ENCODE measurements at regions not wholly inside any gene's neighbourhood (a gene's known extent, or its start where the extent isn't known, plus 50 kb on each side); places are given as distances from the start of the nearest gene placed in this dataset.
A peak's percentile ranks its signal among the peaks of the same experiment; 100 is the strongest.
"Not testable (repeated sequence)": the region's sequence is repeated elsewhere in the genome, so short reads cannot be mapped to it uniquely, and the experiment has no call there.

DNA sequence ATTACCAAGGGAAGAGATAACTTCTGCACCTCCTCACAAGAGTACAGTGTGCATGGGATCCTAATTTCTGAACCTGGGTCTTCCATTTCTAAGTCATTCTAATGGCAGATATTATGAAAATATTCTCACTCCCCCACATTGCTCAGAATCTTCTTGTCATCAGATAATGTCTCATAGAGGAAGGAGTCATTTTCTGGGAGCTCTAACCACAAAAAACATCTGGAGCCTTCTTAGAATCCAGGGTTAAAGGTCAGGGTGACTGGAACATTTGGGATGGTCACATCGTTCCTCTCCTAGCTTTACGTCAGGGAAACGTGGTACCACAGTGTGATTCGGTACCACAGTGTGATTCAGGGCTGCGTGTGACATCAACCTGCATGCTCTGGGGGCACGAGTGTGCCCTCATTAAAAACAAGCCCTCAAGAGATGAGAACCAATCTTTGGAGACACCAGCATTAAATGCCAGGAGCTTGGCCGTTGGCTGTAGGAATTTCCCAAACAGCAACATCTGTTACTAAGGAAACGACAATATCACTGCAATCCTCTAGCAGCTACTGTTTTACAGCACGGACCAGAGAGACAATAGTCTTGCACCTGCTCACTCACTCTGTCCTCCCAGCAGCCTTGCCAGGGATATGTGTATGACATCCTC lies 179.1 kb downstream of the PSMG1 start:
- Mint-ChIP-seq H3K9me3 (peaks cover 0 to 9% (median 6%) of the 10 kb centered on the region in 7 donors), H3K27ac (peak overlapping the region in 1 of 6 donors; percentile 16), H3K36me3 (no peaks in the 10 kb centered on the region), H3K27me3 (peaks cover 37 to 58% (median 49%) of the 10 kb centered on the region in 3 donors), H3K4me1 (peaks cover 21 to 36% (median 34%) of the 10 kb centered on the region in 3 donors), H3K4me3 (peak overlapping the region in 4 of 8 donors; percentile 7 to 87 (median 52))
- ATAC-seq (ENCODE audit: low read depth in 2 of 2) (peak in 1 of 2 donors; percentile 14), DNase-seq (no peak)

- H3K27me3 Mint-ChIP-seq = peaks cover 48 to 69% (median 53%) of the 10 kb centered on the region in 3 donors
- H3K4me1 Mint-ChIP-seq = peaks cover 17 to 31% (median 29%) of the 10 kb centered on the region in 3 donors
- no peaks in the 10 kb centered on the region for H3K36me3 Mint-ChIP-seq
- no peak overlapping the region for H3K4me3 Mint-ChIP-seq
- ATAC-seq (ENCODE audit: low read depth in 2 of 2) = no peak
- H3K9me3 Mint-ChIP-seq = peaks cover 0 to 10% (median 4%) of the 10 kb centered on the region in 7 donors
- DNase-seq = no peak
- no peak overlapping the region for H3K27ac Mint-ChIP-seq
These were observed 181.9 kb downstream of the PSMG1 start for GRCh38 chr21:39001341-39001740.

- H3K4me3 Mint-ChIP-seq = no peak overlapping the region
- DNase-seq (no peak), ATAC-seq (ENCODE audit: low read depth in 2 of 2) (no peak)
- peaks cover 0 to 6% (median 0%) of the 10 kb centered on the region in 7 donors for H3K9me3 Mint-ChIP-seq
- H3K27me3 Mint-ChIP-seq = peaks cover 45 to 77% (median 53%) of the 10 kb centered on the region in 3 donors
- peaks cover 13 to 23% (median 21%) of the 10 kb centered on the region in 3 donors for H3K4me1 Mint-ChIP-seq
- H3K36me3 Mint-ChIP-seq = no peaks in the 10 kb centered on the region
- no peak overlapping the region for H3K27ac Mint-ChIP-seq
These were observed 182.8 kb downstream of the PSMG1 start for GRCh38 chr21:39000496-39000895.

- no peak for ATAC-seq (ENCODE audit: low read depth in 2 of 2)
These were observed 184.1 kb downstream of the PSMG1 start for GRCh38 chr21:38999161-38999560.

DNA sequence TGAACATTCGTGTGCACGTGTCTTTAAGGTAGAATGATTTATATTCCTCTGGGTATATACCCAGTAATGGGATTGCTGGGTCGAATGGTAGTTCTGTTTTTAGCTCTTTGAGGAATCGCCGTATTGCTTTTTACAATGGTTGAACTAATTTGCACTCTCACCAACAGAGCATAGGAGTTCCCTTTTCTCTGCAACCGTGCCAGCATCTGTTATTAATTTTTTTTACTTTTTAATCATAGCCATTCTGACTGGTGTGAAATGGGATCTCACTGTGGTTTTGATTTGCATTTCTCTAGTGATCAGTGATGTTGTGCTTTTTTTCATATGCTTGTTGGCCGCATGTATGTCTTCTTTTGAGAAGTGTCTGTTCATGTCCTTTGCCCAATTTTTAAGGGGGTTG lies 185.0 kb downstream of the PSMG1 start:
- H3K4me3 Mint-ChIP-seq; H3K9me3 Mint-ChIP-seq; DNase-seq; ATAC-seq (ENCODE audit: low read depth in 2 of 2); H3K36me3 Mint-ChIP-seq: not testable (repeated sequence)
- Mint-ChIP-seq H3K27ac (peak overlapping the region in 1 of 6 donors; percentile 65), H3K4me1 (peaks cover 9 to 10% (median 9%) of the 10 kb centered on the region in 3 donors), H3K27me3 (peaks cover 38 to 79% (median 67%) of the 10 kb centered on the region in 3 donors)

More at GRCh38 chr21:38999161-38999560, 184.1 kb downstream of the PSMG1 start:
- H3K9me3 Mint-ChIP-seq = peaks cover 0 to 6% (median 0%) of the 10 kb centered on the region in 7 donors
- no peaks in the 10 kb centered on the region for H3K36me3 Mint-ChIP-seq
- peaks cover 42 to 83% (median 64%) of the 10 kb centered on the region in 3 donors for H3K27me3 Mint-ChIP-seq
- H3K27ac Mint-ChIP-seq = no peak overlapping the region
- no peak for DNase-seq
- H3K4me1 Mint-ChIP-seq = peaks cover 9 to 11% (median 10%) of the 10 kb centered on the region in 3 donors
- no peak overlapping the region for H3K4me3 Mint-ChIP-seq

DNA sequence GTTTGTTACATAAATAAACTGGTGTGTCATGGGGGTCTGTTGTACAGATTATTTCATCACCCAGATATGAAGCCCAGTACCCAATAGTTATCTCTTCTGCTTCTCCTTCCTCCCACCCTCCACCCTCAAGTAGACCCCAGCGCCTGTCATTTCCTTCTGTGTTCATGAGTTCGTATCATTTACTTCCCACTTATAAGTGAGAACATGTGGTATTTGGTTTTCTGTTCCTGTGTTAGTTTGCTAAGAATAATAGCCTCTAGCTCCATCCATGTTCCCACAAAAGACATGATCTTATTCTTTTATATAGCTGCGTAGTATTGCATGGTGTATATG lies 185.4 kb downstream of the PSMG1 start:
- H3K9me3 Mint-ChIP-seq; H3K36me3 Mint-ChIP-seq; DNase-seq; ATAC-seq (ENCODE audit: low read depth in 2 of 2): not testable (repeated sequence)
- Mint-ChIP-seq H3K4me3 (peak overlapping the region in 1 of 8 donors; percentile 11), H3K27me3 (peaks cover 42 to 77% (median 64%) of the 10 kb centered on the region in 3 donors), H3K4me1 (peaks cover 9 to 10% (median 9%) of the 10 kb centered on the region in 3 donors), H3K27ac (peak overlapping the region in 2 of 6 donors; percentile 65 to 73)

GRCh38 chr21:38997051-38997842 lies 186.0 kb downstream of the PSMG1 start:
- Mint-ChIP-seq H3K4me1 (peaks cover 9 to 10% (median 9%) of the 10 kb centered on the region in 3 donors), H3K27me3 (peaks cover 44 to 76% (median 67%) of the 10 kb centered on the region in 3 donors), H3K36me3 (no peaks in the 10 kb centered on the region), H3K9me3 (peaks cover 0 to 6% (median 0%) of the 10 kb centered on the region in 7 donors), H3K27ac (no peak overlapping the region), H3K4me3 (peak overlapping the region in 1 of 8 donors; percentile 44)
- ATAC-seq (ENCODE audit: low read depth in 2 of 2) = no peak
- DNase-seq = no peak

DNA sequence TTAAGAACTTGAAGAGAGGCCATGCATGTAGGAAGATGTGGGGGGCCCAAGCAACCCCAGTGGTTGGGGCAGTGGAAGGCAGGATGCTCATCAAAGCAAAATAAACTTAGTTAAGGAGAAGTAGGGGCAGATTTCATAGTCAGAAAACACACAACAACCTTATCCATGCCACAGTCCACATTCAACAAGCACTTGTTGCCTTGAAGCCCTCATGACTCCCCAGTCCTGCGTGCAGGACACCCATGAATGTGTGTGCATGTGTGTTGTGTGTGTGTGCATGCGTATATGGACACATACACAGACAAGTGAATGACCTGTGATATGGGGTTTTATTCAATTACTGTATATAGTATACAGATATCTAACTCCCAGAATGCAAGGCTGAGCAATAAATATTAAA lies 186.9 kb downstream of the PSMG1 start:
- H3K27ac Mint-ChIP-seq = no peak overlapping the region
- peaks cover 0 to 6% (median 0%) of the 10 kb centered on the region in 7 donors for H3K9me3 Mint-ChIP-seq
- no peaks in the 10 kb centered on the region for H3K36me3 Mint-ChIP-seq
- H3K4me1 Mint-ChIP-seq = peaks cover 7 to 10% (median 9%) of the 10 kb centered on the region in 3 donors
- DNase-seq (no peak), ATAC-seq (ENCODE audit: low read depth in 2 of 2) (no peak)
- no peak overlapping the region for H3K4me3 Mint-ChIP-seq
- peaks cover 35 to 74% (median 69%) of the 10 kb centered on the region in 3 donors for H3K27me3 Mint-ChIP-seq

DNA sequence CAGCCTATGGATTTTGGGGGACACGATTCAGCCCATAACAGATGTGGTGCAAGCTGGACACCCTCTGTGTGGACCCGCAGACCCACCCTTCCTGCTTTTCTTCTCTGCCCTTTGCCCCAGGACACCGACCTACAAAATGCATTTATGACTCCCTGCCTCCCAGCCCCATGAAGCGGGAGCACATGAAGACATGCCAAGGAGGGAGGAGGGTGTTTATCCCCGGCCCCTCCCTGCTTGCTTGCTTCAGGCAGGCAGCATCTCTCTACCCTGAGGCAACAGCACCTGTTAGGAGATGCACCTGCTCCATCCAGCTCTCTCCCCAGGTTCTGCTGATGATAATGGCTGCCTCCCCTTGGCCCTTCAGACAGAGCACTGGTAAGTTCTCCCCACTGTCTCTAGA lies 187.5 kb downstream of the PSMG1 start:
- DNase-seq = no peak
- Mint-ChIP-seq H3K36me3 (no peaks in the 10 kb centered on the region), H3K27ac (no peak overlapping the region), H3K4me1 (peaks cover 4 to 9% (median 6%) of the 10 kb centered on the region in 3 donors), H3K9me3 (peaks cover 0 to 4% (median 0%) of the 10 kb centered on the region in 7 donors), H3K4me3 (no peak overlapping the region), H3K27me3 (peaks cover 35 to 69% (median 68%) of the 10 kb centered on the region in 3 donors)
- no peak for ATAC-seq (ENCODE audit: low read depth in 2 of 2)

DNA sequence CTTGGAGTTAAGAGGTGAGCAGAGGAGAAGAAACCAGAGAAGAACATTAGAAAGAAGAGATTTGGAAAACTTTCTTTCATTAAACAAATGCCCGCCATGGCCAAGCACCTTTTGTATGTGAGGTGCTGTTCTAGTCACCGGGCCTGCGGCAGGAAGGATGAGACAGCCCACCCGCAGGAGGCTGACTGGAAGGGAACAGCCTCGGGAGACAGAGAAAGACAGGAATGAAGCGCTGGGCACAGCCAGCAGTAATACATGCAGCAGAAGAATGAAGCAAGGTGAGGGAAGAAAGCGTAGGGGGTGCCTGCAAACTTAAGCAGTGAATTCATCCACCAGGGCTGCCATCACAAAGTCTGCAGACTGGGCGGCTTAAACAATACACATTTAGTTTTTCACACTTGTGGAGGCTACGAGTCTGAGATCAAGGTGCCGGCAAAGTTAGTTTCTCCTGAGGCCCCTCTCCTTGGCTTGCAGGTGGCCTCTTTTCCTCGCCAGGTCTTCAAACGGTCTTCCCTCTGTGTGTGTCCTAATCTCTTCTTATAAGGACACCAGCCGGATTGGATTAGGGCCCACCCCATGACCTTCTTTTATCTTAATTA lies 188.1 kb downstream of the PSMG1 start:
- H3K4me1 Mint-ChIP-seq = peaks cover 4 to 9% (median 6%) of the 10 kb centered on the region in 3 donors
- H3K27me3 Mint-ChIP-seq = peaks cover 41 to 70% (median 62%) of the 10 kb centered on the region in 3 donors
- DNase-seq (no peak), ATAC-seq (ENCODE audit: low read depth in 2 of 2) (no peak)
- no peaks in the 10 kb centered on the region for H3K36me3 Mint-ChIP-seq
- H3K9me3 Mint-ChIP-seq = peaks cover 0 to 4% (median 0%) of the 10 kb centered on the region in 7 donors
- peak overlapping the region in 2 of 6 donors; percentile 10 to 18 for H3K27ac Mint-ChIP-seq
- no peak overlapping the region for H3K4me3 Mint-ChIP-seq

DNA sequence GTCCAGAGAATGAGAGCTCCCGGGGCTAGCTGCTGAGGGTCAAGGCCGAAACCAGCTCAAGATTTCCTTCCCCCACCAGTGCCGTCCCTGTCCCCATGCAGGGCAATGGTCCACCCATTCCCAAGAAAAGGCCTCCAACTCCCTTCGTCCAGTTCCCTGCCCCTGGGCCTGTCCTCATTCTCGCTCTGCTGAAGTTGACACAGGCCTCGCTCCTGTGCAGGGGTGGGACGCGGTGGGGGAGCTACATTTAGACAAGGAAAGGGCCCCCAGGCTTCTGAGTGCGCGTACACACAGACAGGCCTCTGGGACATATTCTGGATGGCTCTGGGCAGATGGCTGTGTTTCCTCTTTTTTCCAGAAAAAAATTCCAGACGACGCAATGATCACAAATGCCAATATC lies 188.3 kb downstream of the ETS2 start:
- peaks cover 0 to 4% (median 0%) of the 10 kb centered on the region in 7 donors for H3K9me3 Mint-ChIP-seq
- H3K4me1 Mint-ChIP-seq = peaks cover 4 to 11% (median 10%) of the 10 kb centered on the region in 3 donors
- no peaks in the 10 kb centered on the region for H3K36me3 Mint-ChIP-seq
- H3K27me3 Mint-ChIP-seq = peaks cover 48 to 70% (median 62%) of the 10 kb centered on the region in 3 donors
- DNase-seq (no peak), ATAC-seq (ENCODE audit: low read depth in 2 of 2) (no peak)
- no peak overlapping the region for H3K4me3 Mint-ChIP-seq
- H3K27ac Mint-ChIP-seq = no peak overlapping the region

- Mint-ChIP-seq H3K4me3 (no peak overlapping the region), H3K36me3 (no peaks in the 10 kb centered on the region), H3K9me3 (peaks cover 0 to 4% (median 0%) of the 10 kb centered on the region in 7 donors), H3K27me3 (peaks cover 49 to 73% (median 64%) of the 10 kb centered on the region in 3 donors), H3K4me1 (peaks cover 4 to 14% (median 13%) of the 10 kb centered on the region in 3 donors), H3K27ac (peak overlapping the region in 1 of 6 donors; percentile 30)
- DNase-seq = no peak
- ATAC-seq (ENCODE audit: low read depth in 2 of 2) = no peak
These were observed 187.8 kb downstream of the ETS2 start for GRCh38 chr21:38993561-38993960.

GRCh38 chr21:38992737-38993136 lies 187.0 kb downstream of the ETS2 start:
- DNase-seq (no peak), ATAC-seq (ENCODE audit: low read depth in 2 of 2) (no peak)
- Mint-ChIP-seq H3K9me3 (peaks cover 0 to 2% (median 0%) of the 10 kb centered on the region in 7 donors), H3K27me3 (peaks cover 52 to 82% (median 72%) of the 10 kb centered on the region in 3 donors), H3K4me1 (peaks cover under 1 to 14% (median 12%) of the 10 kb centered on the region in 3 donors), H3K36me3 (no peaks in the 10 kb centered on the region), H3K27ac (no peak overlapping the region), H3K4me3 (no peak overlapping the region)

All from naive B cell (primary cell).